Naive thymus-derived CD8-positive, alpha-beta T cell (primary cell): ENCODE measurements at regions not wholly inside any gene's neighbourhood (a gene's known extent, or its start where the extent isn't known, plus 50 kb on each side); places are given as distances from the start of the nearest gene placed in this dataset.

Experiments used
- ATAC-seq, 2 donors: fragments of 150-1000 bp; cut with Tn5 transposase in 1 of 2; sonication (Bioruptor Pico), chemical (Tn5 transposase) in 1 of 2; 1 replicate in 1 of 2; 2 replicates in 1 of 2; pipeline ENCODE4 v1.10.0; 2021; ENCODE audit warnings: mild to moderate bottlenecking in 2 of 2, moderate library complexity in 2 of 2
- POLR2A ChIA-PET: fragments of 350-600 bp; sonication (Branson Sonifier 250); formaldehyde crosslinking; loops from one replicate; lab custom pipeline; 2021; ENCODE audit warnings: antibody characterized with exemption; lab: Charles Lee
- DNase-seq, 10 donors: peaks; one replicate each; pipeline versions ENCODE4 v3.0.0 to v3.0.0-alpha.2; 2020 to 2022
- H3K27ac Mint-ChIP-seq, 10 donors: one replicate each; pipeline ENCODE4 v1.8.0; 2020 to 2022; ENCODE audit warnings: mild to moderate bottlenecking in 10 of 10, mixed read lengths in 10 of 10, moderate library complexity in 4 of 10, inconsistent platforms in 1 of 10
- H3K27me3 Mint-ChIP-seq, 5 donors: one replicate each; pipeline ENCODE4 v1.8.0; 2021 to 2022; ENCODE audit warnings: mixed read lengths in 5 of 5
- H3K36me3 Mint-ChIP-seq, 3 donors: one replicate each; pipeline ENCODE4 v1.8.0; 2020 to 2022; ENCODE audit warnings: mixed read lengths in 3 of 3, mild to moderate bottlenecking in 2 of 3, inconsistent platforms in 1 of 3
- H3K4me1 Mint-ChIP-seq, 4 donors: one replicate each; pipeline ENCODE4 v1.8.0; 2021 to 2022; ENCODE audit warnings: mixed read lengths in 4 of 4
- H3K4me3 Mint-ChIP-seq, 10 donors: one replicate each; pipeline ENCODE4 v1.8.0; 2020 to 2022; ENCODE audit warnings: mild to moderate bottlenecking in 10 of 10, mixed read lengths in 10 of 10, moderate library complexity in 6 of 10, inconsistent platforms in 1 of 10
- H3K9me3 Mint-ChIP-seq, 9 donors: one replicate each; pipeline ENCODE4 v1.8.0; 2020 to 2022; ENCODE audit warnings: mixed read lengths in 9 of 9, mild to moderate bottlenecking in 3 of 9, inconsistent platforms in 1 of 9, moderate library complexity in 1 of 9

DNA sequence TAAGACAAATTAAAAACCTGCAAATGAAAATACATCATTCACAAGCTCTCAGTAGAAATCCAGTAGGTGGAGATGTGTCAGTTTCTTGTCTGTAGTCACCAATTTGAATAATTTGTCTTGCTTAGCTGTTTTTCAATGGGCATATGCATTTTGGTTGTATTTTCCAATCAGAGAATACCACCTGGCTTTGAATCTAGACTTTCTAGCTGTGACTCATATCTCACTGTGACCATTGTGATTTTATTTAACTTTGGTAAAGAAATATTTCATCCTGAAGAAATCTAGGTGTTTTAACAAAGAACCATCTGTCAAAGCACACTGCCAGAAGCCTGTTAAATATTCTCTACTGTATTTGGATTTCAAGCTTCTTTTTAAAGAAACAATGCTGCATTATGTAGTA lies 1650.6 kb upstream of the IGFBP7 start:
- H3K4me3 Mint-ChIP-seq, result no peak overlapping the region

GRCh38 chr4:58760100-58760499 lies 1649.9 kb upstream of the IGFBP7 start:
- Mint-ChIP-seq H3K4me3 (no peak overlapping the region), H3K9me3 (peaks cover 0 to 10% (median 3%) of the 10 kb centered on the region in 9 donors), H3K36me3 (no peaks in the 10 kb centered on the region), H3K4me1 (no peaks in the 10 kb centered on the region), H3K27me3 (no peaks in the 10 kb centered on the region), H3K27ac (no peak overlapping the region)
- no peak for ATAC-seq
- POLR2A ChIA-PET, result no interaction called here
- no peak for DNase-seq

More for the DNA sequence above, 1650.6 kb upstream of the IGFBP7 start:
- DNase-seq, result no peak
- no peak for ATAC-seq
- H3K9me3 Mint-ChIP-seq, result peaks cover 0 to 10% (median 3%) of the 10 kb centered on the region in 9 donors
- POLR2A ChIA-PET, result no interaction called here
- H3K36me3 Mint-ChIP-seq, result no peaks in the 10 kb centered on the region
- H3K27ac Mint-ChIP-seq, result no peak overlapping the region
- no peaks in the 10 kb centered on the region for H3K4me1 Mint-ChIP-seq
- H3K27me3 Mint-ChIP-seq, result no peaks in the 10 kb centered on the region

GRCh38 chr4:58749206-58749605 lies 1639.0 kb upstream of the IGFBP7 start:
- Mint-ChIP-seq H3K4me3 (no peak overlapping the region), H3K27ac (no peak overlapping the region), H3K4me1 (no peaks in the 10 kb centered on the region), H3K27me3 (no peaks in the 10 kb centered on the region), H3K9me3 (peaks cover 0 to 10% (median 4%) of the 10 kb centered on the region in 9 donors), H3K36me3 (no peaks in the 10 kb centered on the region)
- DNase-seq, result no peak
- POLR2A ChIA-PET, result no interaction called here
- ATAC-seq, result no peak

DNA sequence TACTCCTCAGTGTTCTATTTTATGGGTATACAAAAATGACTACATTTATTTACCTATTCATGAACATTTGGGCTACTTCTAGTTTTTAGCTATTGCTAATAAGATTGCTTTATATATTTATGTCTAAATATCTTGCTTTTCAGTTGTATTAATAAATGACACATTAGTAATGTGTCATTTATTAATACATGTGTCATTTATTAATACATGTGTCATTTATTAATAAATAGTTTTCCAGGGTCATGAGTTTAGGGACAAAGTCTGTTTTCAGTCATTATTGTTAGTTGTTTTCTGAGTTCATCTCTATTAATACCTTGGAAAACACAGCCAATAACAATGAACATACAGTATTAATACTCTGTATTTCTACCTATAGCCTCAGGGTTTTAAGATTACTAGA lies 1630.7 kb upstream of the IGFBP7 start:
- POLR2A ChIA-PET, result no interaction called here
- DNase-seq, result no peak
- Mint-ChIP-seq H3K36me3 (peaks cover 0 to 2% (median 0%) of the 10 kb centered on the region in 3 donors), H3K27me3 (no peaks in the 10 kb centered on the region), H3K27ac (no peak overlapping the region), H3K4me1 (no peaks in the 10 kb centered on the region), H3K9me3 (peaks cover 4 to 27% (median 11%) of the 10 kb centered on the region in 9 donors), H3K4me3 (no peak overlapping the region)
- no peak for ATAC-seq

DNA sequence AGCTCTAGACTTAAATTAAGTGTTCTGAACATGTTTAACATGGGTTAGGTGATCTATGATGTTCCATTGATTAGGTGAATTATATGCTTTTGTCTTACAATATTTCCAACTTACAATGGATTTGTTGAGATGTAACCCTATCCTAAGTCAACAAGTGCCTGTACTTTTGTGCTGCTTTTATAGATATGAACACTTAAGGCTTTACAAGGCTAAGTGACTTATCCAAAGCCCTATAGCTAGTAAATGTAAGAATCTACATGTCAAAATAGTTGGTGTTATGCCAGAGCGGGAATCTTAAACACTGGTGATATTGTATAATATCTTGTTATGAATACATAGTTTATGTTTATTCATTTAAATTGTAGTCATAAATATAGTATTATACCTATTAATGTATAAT lies 1629.1 kb upstream of the IGFBP7 start:
- H3K9me3 Mint-ChIP-seq, result peaks cover 4 to 27% (median 12%) of the 10 kb centered on the region in 9 donors
- no peak overlapping the region for H3K4me3 Mint-ChIP-seq
- H3K36me3 Mint-ChIP-seq, result peaks cover 0 to 2% (median 0%) of the 10 kb centered on the region in 3 donors

DNA sequence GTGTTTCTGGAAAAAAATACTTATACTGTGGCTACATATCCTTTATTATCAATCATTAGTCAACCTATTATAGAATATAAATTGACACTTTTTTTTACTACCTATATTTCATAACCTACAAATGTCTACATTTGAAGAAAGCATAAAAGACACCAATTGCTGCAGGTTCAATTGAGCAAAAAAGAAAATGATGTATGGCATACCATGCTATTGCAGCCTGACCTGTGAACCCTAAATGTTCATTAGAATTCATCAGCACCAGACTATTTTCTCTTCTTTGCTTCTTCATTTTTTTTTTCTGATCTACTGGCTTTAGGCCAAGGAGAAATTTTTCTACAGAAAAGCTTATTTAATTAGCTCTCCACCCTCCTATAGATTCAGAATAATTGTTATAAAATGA lies 1628.2 kb upstream of the IGFBP7 start:
- DNase-seq (no peak), ATAC-seq (no peak)
- Mint-ChIP-seq H3K36me3 (peaks cover 0 to 2% (median 0%) of the 10 kb centered on the region in 3 donors), H3K9me3 (peaks cover 4 to 26% (median 12%) of the 10 kb centered on the region in 9 donors), H3K27ac (no peak overlapping the region), H3K4me1 (no peaks in the 10 kb centered on the region), H3K4me3 (no peak overlapping the region), H3K27me3 (no peaks in the 10 kb centered on the region)
- POLR2A ChIA-PET, result no interaction called here

More for the DNA sequence above, 1629.1 kb upstream of the IGFBP7 start:
- DNase-seq (no peak), ATAC-seq (no peak)
- Mint-ChIP-seq H3K4me1 (no peaks in the 10 kb centered on the region), H3K27ac (no peak overlapping the region), H3K27me3 (no peaks in the 10 kb centered on the region)
- POLR2A ChIA-PET, result no interaction called here

DNA sequence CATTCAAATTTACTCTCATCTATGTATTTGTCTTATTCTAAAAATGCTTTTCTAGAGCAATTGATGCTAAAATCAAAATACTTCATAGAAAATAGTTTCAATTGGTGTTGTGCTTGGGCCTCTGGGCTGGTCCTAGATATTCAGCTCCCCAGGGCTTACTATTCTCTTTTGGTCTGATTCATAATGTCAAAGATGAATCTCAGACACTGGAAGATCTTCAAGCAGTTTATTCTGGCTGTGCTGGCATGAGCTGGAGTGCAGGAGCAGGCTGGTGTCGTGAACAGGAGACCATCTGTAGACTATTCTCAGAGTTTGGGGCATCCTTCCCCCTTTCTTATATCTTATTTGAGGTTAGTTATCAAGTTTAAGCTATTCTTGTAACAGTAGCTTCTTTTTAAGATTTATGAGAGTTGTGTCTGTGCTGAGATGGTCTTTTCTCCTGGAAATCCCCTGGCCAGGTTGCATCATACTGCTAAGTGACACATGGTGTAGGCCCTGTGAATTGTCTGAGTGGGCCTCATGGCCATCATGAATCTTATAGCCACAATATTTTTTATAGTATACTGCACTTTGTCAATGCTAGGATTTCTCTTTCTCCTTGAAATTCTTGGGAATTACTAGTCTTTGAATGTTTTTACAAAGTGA lies 1624.0 kb upstream of the IGFBP7 start:
- Mint-ChIP-seq H3K27me3 (no peaks in the 10 kb centered on the region), H3K27ac (no peak overlapping the region), H3K36me3 (peaks cover 0 to 2% (median 0%) of the 10 kb centered on the region in 3 donors), H3K9me3 (peaks cover 2 to 19% (median 7%) of the 10 kb centered on the region in 9 donors), H3K4me3 (no peak overlapping the region), H3K4me1 (no peaks in the 10 kb centered on the region)
- DNase-seq, result no peak
- POLR2A ChIA-PET, result no interaction called here
- no peak for ATAC-seq

GRCh38 chr4:58732973-58733372 lies 1622.8 kb upstream of the IGFBP7 start:
- Mint-ChIP-seq H3K4me1 (no peaks in the 10 kb centered on the region), H3K27me3 (no peaks in the 10 kb centered on the region), H3K36me3 (no peaks in the 10 kb centered on the region), H3K27ac (no peak overlapping the region), H3K4me3 (no peak overlapping the region), H3K9me3 (peaks cover 0 to 16% (median 6%) of the 10 kb centered on the region in 9 donors)
- POLR2A ChIA-PET, result no interaction called here
- ATAC-seq (no peak), DNase-seq (no peak)

GRCh38 chr4:58723954-58724353 lies 1613.8 kb upstream of the IGFBP7 start:
- Mint-ChIP-seq H3K9me3 (peaks cover 0 to 21% (median 3%) of the 10 kb centered on the region in 9 donors), H3K4me3 (no peak overlapping the region), H3K27me3 (no peaks in the 10 kb centered on the region), H3K27ac (no peak overlapping the region), H3K4me1 (no peaks in the 10 kb centered on the region), H3K36me3 (no peaks in the 10 kb centered on the region)
- DNase-seq (no peak), ATAC-seq (no peak)
- POLR2A ChIA-PET, result no interaction called here

DNA sequence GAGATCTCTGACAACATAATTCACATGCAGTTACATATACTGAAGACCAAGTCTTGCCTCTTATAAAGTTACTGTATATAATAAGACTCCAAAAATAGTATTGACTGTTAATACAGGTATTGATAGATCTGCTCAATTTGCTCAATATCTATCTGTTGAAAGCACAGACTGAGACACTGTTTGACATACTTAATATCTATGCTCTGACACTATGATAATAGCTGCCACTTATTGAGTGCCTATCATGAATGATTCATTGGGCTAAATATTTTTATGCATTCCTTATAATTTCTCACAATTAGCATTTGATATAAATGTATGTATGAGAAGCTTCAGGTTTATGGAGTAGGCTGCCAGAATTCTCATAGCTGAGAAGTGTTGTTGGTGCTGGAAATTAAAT lies 1600.9 kb upstream of the IGFBP7 start:
- Mint-ChIP-seq H3K27me3 (no peaks in the 10 kb centered on the region), H3K27ac (no peak overlapping the region), H3K4me1 (no peaks in the 10 kb centered on the region), H3K4me3 (no peak overlapping the region), H3K9me3 (peaks cover 5 to 28% (median 8%) of the 10 kb centered on the region in 9 donors), H3K36me3 (no peaks in the 10 kb centered on the region)
- ATAC-seq, result no peak
- no peak for DNase-seq
- POLR2A ChIA-PET, result no interaction called here

DNA sequence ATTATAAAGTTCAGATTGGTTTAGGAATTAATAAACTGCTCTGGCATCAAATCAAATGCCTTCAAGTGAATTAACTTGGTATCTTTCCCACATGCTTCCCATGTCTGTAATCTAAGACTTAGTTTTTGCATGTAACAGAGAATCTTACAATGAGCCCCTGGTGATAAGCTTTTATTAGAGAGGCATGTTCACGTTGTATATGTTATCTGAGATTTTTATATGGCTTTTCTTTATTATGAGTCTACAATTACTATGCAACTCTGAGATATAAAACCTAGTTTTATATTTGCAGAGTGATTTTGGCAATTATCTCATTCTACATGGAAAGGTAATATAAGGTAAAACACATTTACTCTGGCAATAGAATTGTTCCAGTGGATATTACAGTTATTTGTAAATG lies 1578.4 kb upstream of the IGFBP7 start:
- POLR2A ChIA-PET, result no interaction called here
- Mint-ChIP-seq H3K9me3 (peaks cover 0 to 10% (median 2%) of the 10 kb centered on the region in 9 donors), H3K4me1 (no peaks in the 10 kb centered on the region), H3K4me3 (no peak overlapping the region), H3K27ac (no peak overlapping the region), H3K27me3 (no peaks in the 10 kb centered on the region), H3K36me3 (no peaks in the 10 kb centered on the region)
- no peak for DNase-seq
- ATAC-seq, result no peak

GRCh38 chr4:58679886-58680285 lies 1569.7 kb upstream of the IGFBP7 start:
- Mint-ChIP-seq H3K27me3 (no peaks in the 10 kb centered on the region), H3K4me1 (no peaks in the 10 kb centered on the region), H3K36me3 (no peaks in the 10 kb centered on the region), H3K4me3 (no peak overlapping the region), H3K9me3 (peaks cover 0 to 27% (median 7%) of the 10 kb centered on the region in 9 donors), H3K27ac (no peak overlapping the region)
- no peak for ATAC-seq
- POLR2A ChIA-PET, result no interaction called here
- DNase-seq, result no peak

DNA sequence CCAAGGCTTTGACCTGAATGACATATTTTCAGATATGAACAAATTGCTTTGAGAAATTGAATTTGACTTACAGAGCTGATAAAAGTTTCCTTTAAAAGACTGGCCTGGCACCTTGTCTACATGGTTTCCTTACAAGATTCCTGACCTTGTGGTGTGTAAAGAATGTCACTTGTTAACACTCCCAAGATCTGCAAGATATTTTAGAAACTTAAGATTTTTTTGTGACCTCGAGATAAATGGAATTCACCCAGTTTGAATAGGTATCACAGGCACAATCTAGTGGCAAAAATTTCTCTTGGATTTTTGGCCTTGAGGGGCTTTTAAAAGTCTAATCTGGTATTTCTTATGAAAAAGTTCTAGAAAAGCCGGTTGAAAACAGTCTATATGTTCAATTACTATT lies 1568.9 kb upstream of the IGFBP7 start:
- H3K9me3 Mint-ChIP-seq, result peaks cover under 1 to 27% (median 9%) of the 10 kb centered on the region in 9 donors
- POLR2A ChIA-PET, result no interaction called here
- H3K27me3 Mint-ChIP-seq, result no peaks in the 10 kb centered on the region
- ATAC-seq, result no peak
- DNase-seq, result no peak
- no peak overlapping the region for H3K27ac Mint-ChIP-seq
- no peaks in the 10 kb centered on the region for H3K36me3 Mint-ChIP-seq
- H3K4me3 Mint-ChIP-seq, result no peak overlapping the region
- no peaks in the 10 kb centered on the region for H3K4me1 Mint-ChIP-seq

DNA sequence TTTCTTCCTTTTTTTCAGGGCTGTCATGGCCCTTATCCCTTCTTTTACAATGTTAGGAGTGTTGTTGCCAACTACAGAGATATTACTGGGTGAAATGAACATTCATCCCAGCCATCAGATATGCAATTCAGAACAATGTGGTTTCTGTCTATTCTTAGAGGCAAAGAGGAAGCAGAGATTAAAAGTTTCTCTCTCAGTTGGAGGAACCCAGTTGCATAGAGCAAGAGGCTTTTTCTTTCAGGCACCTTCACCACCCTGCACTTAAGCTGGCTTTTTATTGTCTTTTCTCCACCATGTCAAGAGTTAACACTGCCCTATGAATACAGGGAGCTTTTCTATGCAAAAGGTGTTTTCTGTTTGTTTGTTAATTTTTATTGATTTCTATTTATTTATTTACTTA lies 1559.6 kb upstream of the IGFBP7 start:
- no peaks in the 10 kb centered on the region for H3K36me3 Mint-ChIP-seq
- H3K27ac Mint-ChIP-seq, result no peak overlapping the region
- H3K4me1 Mint-ChIP-seq, result no peaks in the 10 kb centered on the region
- H3K4me3 Mint-ChIP-seq, result no peak overlapping the region
- POLR2A ChIA-PET, result no interaction called here
- no peak for DNase-seq
- no peak for ATAC-seq
- peaks cover 12 to 33% (median 17%) of the 10 kb centered on the region in 9 donors for H3K9me3 Mint-ChIP-seq
- H3K27me3 Mint-ChIP-seq, result no peaks in the 10 kb centered on the region
